ENCODE measurements at regions not wholly inside any gene's neighbourhood (a gene's known extent, or its start where the extent isn't known, plus 50 kb on each side); places are given as distances from the start of the nearest gene placed in this dataset.
"Not testable (repeated sequence)": the region's sequence is repeated elsewhere in the genome, so short reads cannot be mapped to it uniquely, and the experiment has no call there.

DNA sequence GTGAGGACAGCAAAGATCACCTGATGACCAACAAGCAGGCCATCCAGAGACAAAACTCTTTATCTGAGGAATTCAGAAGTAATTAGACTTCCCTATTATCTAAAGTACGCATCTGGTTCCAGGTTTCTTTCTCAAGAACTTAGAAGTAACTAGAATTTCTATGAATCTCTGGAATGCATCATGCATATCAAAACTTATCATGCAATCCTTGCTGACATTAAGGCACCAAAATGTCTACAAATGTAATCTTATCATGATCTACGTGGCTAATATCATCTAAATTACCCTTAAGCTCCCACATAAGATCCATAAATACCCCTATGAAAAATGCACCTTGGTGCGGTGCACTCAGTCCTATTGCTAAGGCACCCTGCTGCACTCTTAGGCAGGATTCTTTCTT is 488.1 kb upstream of the TLE4 start:
- Histone ChIP-seq H3K9ac (ENCODE audit: insufficient read depth, low read length) (no peak overlapping the region), H3K79me2 (ENCODE audit: control insufficient read depth, insufficient read depth, low read length) (no peaks in the 10 kb centered on the region), H3K9me3 (ENCODE audit: control insufficient read depth, insufficient read depth, low read depth, low read length) (no peaks in the 10 kb centered on the region), H3K27ac (ENCODE audit: insufficient read depth, low read length) (no peak overlapping the region), H4K20me1 (ENCODE audit: control insufficient read depth, extremely low read depth, insufficient read depth, low read length) (no peaks in the 10 kb centered on the region), H3K4me1 (ENCODE audit: control insufficient read depth, extremely low read depth, insufficient read depth, low read length) (no peaks in the 10 kb centered on the region), H3K4me2 (ENCODE audit: extremely low read depth, insufficient read depth, low read length) (no peak overlapping the region), H3K4me3 (replicated peaks in 1 of 4; ENCODE audit: control extremely low read depth in 1 of 4, insufficient read depth in 1 of 4, low read depth in 3 of 4, low read length in 4 of 4) (no peak overlapping the region), H3K27me3 (ENCODE audit: control insufficient read depth, insufficient read depth, low read length) (no peaks in the 10 kb centered on the region), H3K36me3 (ENCODE audit: control insufficient read depth, insufficient read depth, low read length) (no peaks in the 10 kb centered on the region), H2AFZ (ENCODE audit: low read length) (no peak overlapping the region)
- DNase-seq (ENCODE audit: low read depth in 2 of 2), result no peak
- TF ChIP-seq, protein P1, sequence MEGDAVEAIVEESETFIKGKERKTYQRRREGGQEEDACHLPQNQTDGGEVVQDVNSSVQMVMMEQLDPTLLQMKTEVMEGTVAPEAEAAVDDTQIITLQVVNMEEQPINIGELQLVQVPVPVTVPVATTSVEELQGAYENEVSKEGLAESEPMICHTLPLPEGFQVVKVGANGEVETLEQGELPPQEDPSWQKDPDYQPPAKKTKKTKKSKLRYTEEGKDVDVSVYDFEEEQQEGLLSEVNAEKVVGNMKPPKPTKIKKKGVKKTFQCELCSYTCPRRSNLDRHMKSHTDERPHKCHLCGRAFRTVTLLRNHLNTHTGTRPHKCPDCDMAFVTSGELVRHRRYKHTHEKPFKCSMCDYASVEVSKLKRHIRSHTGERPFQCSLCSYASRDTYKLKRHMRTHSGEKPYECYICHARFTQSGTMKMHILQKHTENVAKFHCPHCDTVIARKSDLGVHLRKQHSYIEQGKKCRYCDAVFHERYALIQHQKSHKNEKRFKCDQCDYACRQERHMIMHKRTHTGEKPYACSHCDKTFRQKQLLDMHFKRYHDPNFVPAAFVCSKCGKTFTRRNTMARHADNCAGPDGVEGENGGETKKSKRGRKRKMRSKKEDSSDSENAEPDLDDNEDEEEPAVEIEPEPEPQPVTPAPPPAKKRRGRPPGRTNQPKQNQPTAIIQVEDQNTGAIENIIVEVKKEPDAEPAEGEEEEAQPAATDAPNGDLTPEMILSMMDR (conservative IDR thresholded peaks at IDR 0.05 in 1 of 2, IDR thresholded peaks at IDR 0.05 in 1 of 2; ENCODE audit: low read depth in 1 of 2, low read length in 2 of 2), result no peak
- TF ChIP-seq EZH2 (IDR thresholded peaks at IDR 0.05; ENCODE audit: low read length, missing control alignments), result no peak

DNA sequence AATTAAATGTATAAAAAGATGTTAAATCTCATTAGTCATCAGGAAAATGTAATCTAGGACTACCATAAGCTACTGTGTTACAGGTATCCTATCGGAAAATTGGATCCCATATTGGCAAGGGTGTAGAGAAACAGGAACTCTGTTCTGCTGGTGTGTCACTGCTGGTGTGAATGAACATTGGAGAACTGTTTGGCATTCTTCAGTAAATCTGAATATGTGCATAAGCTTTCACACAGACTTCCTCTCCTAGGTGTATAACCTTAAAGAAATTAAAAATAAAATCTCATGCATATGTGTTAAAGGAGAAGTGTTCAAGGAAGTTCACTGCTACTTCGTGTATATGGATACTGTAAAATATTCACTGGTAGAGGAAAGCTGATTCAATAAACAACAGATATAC is 484.6 kb upstream of the TLE4 start:
- TF ChIP-seq EZH2 (IDR thresholded peaks at IDR 0.05; ENCODE audit: low read length, missing control alignments), result no peak
- TF ChIP-seq, protein P1 (conservative IDR thresholded peaks at IDR 0.05 in 1 of 2, IDR thresholded peaks at IDR 0.05 in 1 of 2; ENCODE audit: low read depth in 1 of 2, low read length in 2 of 2), result no peak
- Histone ChIP-seq H3K27ac (ENCODE audit: insufficient read depth, low read length) (no peak overlapping the region), H3K4me1 (ENCODE audit: control insufficient read depth, extremely low read depth, insufficient read depth, low read length) (no peaks in the 10 kb centered on the region), H2AFZ (ENCODE audit: low read length) (no peak overlapping the region), H4K20me1 (ENCODE audit: control insufficient read depth, extremely low read depth, insufficient read depth, low read length) (no peaks in the 10 kb centered on the region), H3K4me3 (replicated peaks in 1 of 4; ENCODE audit: control extremely low read depth in 1 of 4, insufficient read depth in 1 of 4, low read depth in 3 of 4, low read length in 4 of 4) (no peak overlapping the region), H3K79me2 (ENCODE audit: control insufficient read depth, insufficient read depth, low read length) (no peaks in the 10 kb centered on the region), H3K9me3 (ENCODE audit: control insufficient read depth, insufficient read depth, low read depth, low read length) (no peaks in the 10 kb centered on the region), H3K9ac (ENCODE audit: insufficient read depth, low read length) (no peak overlapping the region), H3K4me2 (ENCODE audit: extremely low read depth, insufficient read depth, low read length) (no peak overlapping the region), H3K36me3 (ENCODE audit: control insufficient read depth, insufficient read depth, low read length) (no peaks in the 10 kb centered on the region), H3K27me3 (ENCODE audit: control insufficient read depth, insufficient read depth, low read length) (no peaks in the 10 kb centered on the region)
- no peak for DNase-seq (ENCODE audit: low read depth in 2 of 2)

DNA sequence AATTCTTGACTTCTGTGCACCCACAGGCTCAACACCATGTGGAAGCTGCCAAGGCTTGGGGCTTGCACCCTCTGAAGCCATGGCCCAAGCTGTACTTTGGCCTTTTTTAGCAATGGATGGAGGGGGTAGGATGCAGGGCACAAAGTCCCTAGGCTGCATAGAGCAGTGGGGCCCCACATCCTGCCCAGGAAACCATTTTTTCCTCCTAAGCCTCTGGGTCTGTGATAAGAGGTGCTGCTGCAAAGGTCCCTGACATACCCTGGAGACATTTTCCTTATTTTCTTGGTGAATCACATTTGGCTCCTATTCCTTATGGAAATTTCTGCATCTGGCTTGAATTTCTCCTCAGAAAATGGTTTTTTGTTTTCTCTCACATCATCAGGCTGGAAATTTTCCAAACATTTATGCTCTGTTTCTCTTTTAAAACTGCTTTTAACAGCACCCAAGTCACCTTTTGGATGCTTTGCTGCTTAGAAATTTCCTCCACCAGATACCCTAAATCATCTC is 482.7 kb upstream of the TLE4 start:
- no peaks in the 10 kb centered on the region for H3K9me3 ChIP-seq (ENCODE audit: control insufficient read depth, insufficient read depth, low read depth, low read length)
- no peak overlapping the region for H3K4me3 ChIP-seq (replicated peaks in 1 of 4; ENCODE audit: control extremely low read depth in 1 of 4, insufficient read depth in 1 of 4, low read depth in 3 of 4, low read length in 4 of 4)
- H3K9ac ChIP-seq (ENCODE audit: insufficient read depth, low read length), result no peak overlapping the region
- TF ChIP-seq EZH2 (IDR thresholded peaks at IDR 0.05; ENCODE audit: low read length, missing control alignments), result no peak
- TF ChIP-seq, protein P1 (conservative IDR thresholded peaks at IDR 0.05 in 1 of 2, IDR thresholded peaks at IDR 0.05 in 1 of 2; ENCODE audit: low read depth in 1 of 2, low read length in 2 of 2), result no peak
- no peak for DNase-seq (ENCODE audit: low read depth in 2 of 2)
- H2AFZ ChIP-seq (ENCODE audit: low read length), result no peak overlapping the region
- H3K36me3 ChIP-seq (ENCODE audit: control insufficient read depth, insufficient read depth, low read length), result no peaks in the 10 kb centered on the region
- H4K20me1 ChIP-seq (ENCODE audit: control insufficient read depth, extremely low read depth, insufficient read depth, low read length), result no peaks in the 10 kb centered on the region
- H3K4me1 ChIP-seq (ENCODE audit: control insufficient read depth, extremely low read depth, insufficient read depth, low read length), result no peaks in the 10 kb centered on the region
- H3K27me3 ChIP-seq (ENCODE audit: control insufficient read depth, insufficient read depth, low read length), result no peaks in the 10 kb centered on the region
- no peak overlapping the region for H3K27ac ChIP-seq (ENCODE audit: insufficient read depth, low read length)
- no peak overlapping the region for H3K4me2 ChIP-seq (ENCODE audit: extremely low read depth, insufficient read depth, low read length)
- H3K79me2 ChIP-seq (ENCODE audit: control insufficient read depth, insufficient read depth, low read length), result no peaks in the 10 kb centered on the region

DNA sequence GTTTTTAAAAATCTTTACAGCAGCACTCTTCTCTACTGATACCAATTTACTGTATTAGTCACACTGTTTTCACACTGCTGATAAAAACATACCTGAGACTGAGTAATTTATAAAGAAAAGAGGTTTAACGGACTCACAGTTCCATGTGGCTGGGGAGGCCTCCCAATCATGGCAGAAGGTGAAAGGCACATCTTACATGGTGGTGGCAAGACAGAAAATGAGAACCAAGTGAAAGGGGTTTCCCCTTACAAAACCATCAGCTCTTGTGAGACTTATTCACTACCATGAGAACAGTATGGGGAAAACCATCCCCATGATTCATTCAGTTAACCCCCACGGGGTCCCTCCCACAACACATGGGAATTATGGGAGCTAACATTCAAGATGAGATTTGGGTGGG is 481.9 kb upstream of the TLE4 start:
- H3K79me2 ChIP-seq (ENCODE audit: control insufficient read depth, insufficient read depth, low read length); H3K9ac ChIP-seq (ENCODE audit: insufficient read depth, low read length); H2AFZ ChIP-seq (ENCODE audit: low read length); H3K27ac ChIP-seq (ENCODE audit: insufficient read depth, low read length); H3K4me1 ChIP-seq (ENCODE audit: control insufficient read depth, extremely low read depth, insufficient read depth, low read length); H3K9me3 ChIP-seq (ENCODE audit: control insufficient read depth, insufficient read depth, low read depth, low read length); H3K4me2 ChIP-seq (ENCODE audit: extremely low read depth, insufficient read depth, low read length); H4K20me1 ChIP-seq (ENCODE audit: control insufficient read depth, extremely low read depth, insufficient read depth, low read length); DNase-seq (ENCODE audit: low read depth in 2 of 2); H3K4me3 ChIP-seq (replicated peaks in 1 of 4; ENCODE audit: control extremely low read depth in 1 of 4, insufficient read depth in 1 of 4, low read depth in 3 of 4, low read length in 4 of 4); H3K27me3 ChIP-seq (ENCODE audit: control insufficient read depth, insufficient read depth, low read length); H3K36me3 ChIP-seq (ENCODE audit: control insufficient read depth, insufficient read depth, low read length): not testable (repeated sequence)

DNA sequence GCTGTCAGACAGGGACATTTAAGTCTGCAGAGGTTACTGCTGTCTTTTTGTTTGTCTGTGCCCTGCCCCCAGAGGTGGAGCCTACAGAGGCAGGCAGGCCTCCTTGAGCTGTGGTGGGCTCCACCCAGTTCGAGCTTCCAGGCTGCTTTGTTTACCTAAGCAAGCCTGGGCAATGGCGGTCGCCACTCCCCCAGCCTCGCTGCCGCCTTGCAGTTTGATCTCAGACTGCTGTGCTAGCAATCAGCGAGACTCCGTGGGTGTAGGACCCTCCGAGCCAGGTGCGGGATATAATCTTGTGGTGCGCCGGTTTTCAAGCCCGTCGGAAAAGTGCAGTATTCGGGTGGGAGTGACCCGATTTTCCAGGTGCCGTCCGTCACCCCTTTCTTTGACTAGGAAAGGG is 468.5 kb upstream of the TLE4 start:
- not testable (repeated sequence) for H3K4me1 ChIP-seq (ENCODE audit: control insufficient read depth, extremely low read depth, insufficient read depth, low read length); H3K27me3 ChIP-seq (ENCODE audit: control insufficient read depth, insufficient read depth, low read length); H3K4me2 ChIP-seq (ENCODE audit: extremely low read depth, insufficient read depth, low read length); H3K36me3 ChIP-seq (ENCODE audit: control insufficient read depth, insufficient read depth, low read length); H3K4me3 ChIP-seq (replicated peaks in 1 of 4; ENCODE audit: control extremely low read depth in 1 of 4, insufficient read depth in 1 of 4, low read depth in 3 of 4, low read length in 4 of 4); H2AFZ ChIP-seq (ENCODE audit: low read length); H3K9ac ChIP-seq (ENCODE audit: insufficient read depth, low read length); H3K9me3 ChIP-seq (ENCODE audit: control insufficient read depth, insufficient read depth, low read depth, low read length); DNase-seq (ENCODE audit: low read depth in 2 of 2); H4K20me1 ChIP-seq (ENCODE audit: control insufficient read depth, extremely low read depth, insufficient read depth, low read length); H3K27ac ChIP-seq (ENCODE audit: insufficient read depth, low read length); H3K79me2 ChIP-seq (ENCODE audit: control insufficient read depth, insufficient read depth, low read length)
